MG63 (cell line): ENCODE measurements at regions not wholly inside any gene's neighbourhood (a gene's known extent, or its start where the extent isn't known, plus 50 kb on each side); places are given as distances from the start of the nearest gene placed in this dataset.

Source experiments
- DNase-seq: peaks from one replicate; pipeline ENCODE4 v3.0.0-alpha.2; 2020
- H3K27me3 ChIP-seq: fragments of 250-450 bp; sonication (Bioruptor Pico); 2 replicates; pipeline ENCODE4 v1.5.1; 2020; ENCODE audit warnings: mild to moderate bottlenecking, moderate library complexity
- H3K36me3 ChIP-seq: fragments of 250-450 bp; sonication (Bioruptor Pico); 2 replicates; pipeline ENCODE4 v1.5.1; 2020; ENCODE audit warnings: mild to moderate bottlenecking, moderate library complexity
- H3K4me3 ChIP-seq: fragments of 250-450 bp; sonication (Bioruptor Pico); 2 replicates; pipeline ENCODE4 v1.5.1; 2020; ENCODE audit warnings: mild to moderate bottlenecking, moderate library complexity
- H3K9me3 ChIP-seq: fragments of 250-450 bp; sonication (Bioruptor Pico); 2 replicates; pipeline ENCODE4 v1.5.1; 2020; ENCODE audit warnings: mild to moderate bottlenecking, moderate library complexity

GRCh38 chr15:61457050-61457733 is 228.1 kb upstream of the RORA start:
- Histone ChIP-seq H3K9me3 (no peaks in the 10 kb centered on the region), H3K27me3 (0 out of 2 replicates have a peak, but pooled peaks cover 2% of the 10 kb centered on the region), H3K36me3 (no peaks in the 10 kb centered on the region), H3K4me3 (no peak overlapping the region)
- no peak for DNase-seq

GRCh38 chr15:61449186-61449702 is 220.1 kb upstream of the RORA start:
- H3K27me3 ChIP-seq = peaks cover 7% of the 10 kb centered on the region
- no peak overlapping the region for H3K4me3 ChIP-seq
- no peaks in the 10 kb centered on the region for H3K9me3 ChIP-seq
- no peak for DNase-seq
- H3K36me3 ChIP-seq = no peaks in the 10 kb centered on the region

- Histone ChIP-seq H3K27me3 (peaks cover 7% of the 10 kb centered on the region), H3K9me3 (no peaks in the 10 kb centered on the region), H3K4me3 (no peak overlapping the region), H3K36me3 (no peaks in the 10 kb centered on the region)
- DNase-seq = no peak
Observed at GRCh38 chr15:61447981-61448380, 218.9 kb upstream of the RORA start.

GRCh38 chr15:61444585-61444984 is 215.5 kb upstream of the RORA start:
- no peaks in the 10 kb centered on the region for H3K36me3 ChIP-seq
- no peak overlapping the region for H3K4me3 ChIP-seq
- H3K9me3 ChIP-seq = no peaks in the 10 kb centered on the region
- DNase-seq = no peak
- H3K27me3 ChIP-seq = peaks cover 7% of the 10 kb centered on the region

- no peak overlapping the region for H3K4me3 ChIP-seq
- H3K27me3 ChIP-seq = peaks cover 7% of the 10 kb centered on the region
- H3K36me3 ChIP-seq = no peaks in the 10 kb centered on the region
- H3K9me3 ChIP-seq = no peaks in the 10 kb centered on the region
- no peak for DNase-seq
Observed at GRCh38 chr15:61442821-61443220, 213.7 kb upstream of the RORA start.

- Histone ChIP-seq H3K36me3 (no peaks in the 10 kb centered on the region), H3K9me3 (no peaks in the 10 kb centered on the region), H3K27me3 (peaks cover 7% of the 10 kb centered on the region), H3K4me3 (no peak overlapping the region)
- DNase-seq = peak; percentile 9
Observed at GRCh38 chr15:61441891-61442290, 212.8 kb upstream of the RORA start.

GRCh38 chr15:61426466-61426865 is 197.4 kb upstream of the RORA start:
- no peak overlapping the region for H3K4me3 ChIP-seq
- DNase-seq = no peak

GRCh38 chr15:61425934-61426333 is 196.8 kb upstream of the RORA start:
- Histone ChIP-seq H3K4me3 (no peak overlapping the region), H3K9me3 (no peaks in the 10 kb centered on the region), H3K36me3 (no peaks in the 10 kb centered on the region), H3K27me3 (peaks cover 9% of the 10 kb centered on the region; the same call in 1 of the 2 replicates)
- DNase-seq = no peak

More at GRCh38 chr15:61426466-61426865, 197.4 kb upstream of the RORA start:
- Histone ChIP-seq H3K27me3 (peaks cover 12% of the 10 kb centered on the region; the same call in 1 of the 2 replicates), H3K36me3 (no peaks in the 10 kb centered on the region), H3K9me3 (no peaks in the 10 kb centered on the region)

GRCh38 chr15:61422773-61423172 is 193.7 kb upstream of the RORA start:
- H3K36me3 ChIP-seq = no peaks in the 10 kb centered on the region
- DNase-seq = no peak
- no peak overlapping the region for H3K4me3 ChIP-seq
- no peaks in the 10 kb centered on the region; the same call in 1 of the 2 replicates for H3K27me3 ChIP-seq
- no peaks in the 10 kb centered on the region for H3K9me3 ChIP-seq

- DNase-seq = no peak
- H3K9me3 ChIP-seq = no peaks in the 10 kb centered on the region
- H3K4me3 ChIP-seq = no peak overlapping the region
- H3K36me3 ChIP-seq = no peaks in the 10 kb centered on the region
- H3K27me3 ChIP-seq = no peaks in the 10 kb centered on the region; the same call in 1 of the 2 replicates
Observed at GRCh38 chr15:61421938-61422337, 192.8 kb upstream of the RORA start.

- H3K4me3 ChIP-seq = no peak overlapping the region
- no peak for DNase-seq
- H3K36me3 ChIP-seq = no peaks in the 10 kb centered on the region
- H3K9me3 ChIP-seq = no peaks in the 10 kb centered on the region
- no peaks in the 10 kb centered on the region; the same call in 1 of the 2 replicates for H3K27me3 ChIP-seq
Observed at GRCh38 chr15:61421470-61421869, 192.4 kb upstream of the RORA start.

GRCh38 chr15:61420546-61420945 is 191.4 kb upstream of the RORA start:
- no peak for DNase-seq
- H3K36me3 ChIP-seq = no peaks in the 10 kb centered on the region
- no peaks in the 10 kb centered on the region for H3K9me3 ChIP-seq
- H3K27me3 ChIP-seq = no peaks in the 10 kb centered on the region; the same call in 1 of the 2 replicates
- H3K4me3 ChIP-seq = no peak overlapping the region

GRCh38 chr15:61415617-61416120 is 186.6 kb upstream of the RORA start:
- H3K9me3 ChIP-seq = no peaks in the 10 kb centered on the region
- H3K27me3 ChIP-seq = no peaks in the 10 kb centered on the region; the same call in 1 of the 2 replicates
- no peak overlapping the region for H3K4me3 ChIP-seq
- no peaks in the 10 kb centered on the region for H3K36me3 ChIP-seq
- no peak for DNase-seq

GRCh38 chr15:61411902-61412510 is 182.9 kb upstream of the RORA start:
- Histone ChIP-seq H3K4me3 (no peak overlapping the region), H3K27me3 (no peaks in the 10 kb centered on the region), H3K9me3 (no peaks in the 10 kb centered on the region), H3K36me3 (no peaks in the 10 kb centered on the region)
- no peak for DNase-seq

GRCh38 chr15:61410662-61411061 is 181.6 kb upstream of the RORA start:
- Histone ChIP-seq H3K9me3 (no peaks in the 10 kb centered on the region), H3K27me3 (no peaks in the 10 kb centered on the region), H3K36me3 (no peaks in the 10 kb centered on the region), H3K4me3 (no peak overlapping the region)
- DNase-seq = no peak

GRCh38 chr15:61404567-61404966 is 175.5 kb upstream of the RORA start:
- Histone ChIP-seq H3K9me3 (no peaks in the 10 kb centered on the region), H3K4me3 (no peak overlapping the region), H3K27me3 (no peaks in the 10 kb centered on the region), H3K36me3 (no peaks in the 10 kb centered on the region)
- DNase-seq = no peak

GRCh38 chr15:61403884-61404283 is 174.8 kb upstream of the RORA start:
- no peak for DNase-seq
- no peak overlapping the region for H3K4me3 ChIP-seq
- no peaks in the 10 kb centered on the region for H3K36me3 ChIP-seq
- H3K9me3 ChIP-seq = no peaks in the 10 kb centered on the region
- H3K27me3 ChIP-seq = no peaks in the 10 kb centered on the region
